Muscle layer of duodenum (tissue), 2 donors: ENCODE measurements at regions not wholly inside any gene's neighbourhood (a gene's known extent, or its start where the extent isn't known, plus 50 kb on each side); places are given as distances from the start of the nearest gene placed in this dataset.
A peak's percentile ranks its signal among the peaks of the same experiment; 100 is the strongest.
"Not testable (repeated sequence)": the region's sequence is repeated elsewhere in the genome, so short reads cannot be mapped to it uniquely, and the experiment has no call there.

Experiments used
- H3K27ac ChIP-seq: one replicate; pipeline ENCODE4 v1.7.0; 2013; ENCODE audit warnings: mild to moderate bottlenecking, low read length
- H3K27me3 ChIP-seq: one replicate; pipeline ENCODE4 v1.7.0; 2013; ENCODE audit warnings: low read depth, mild to moderate bottlenecking, control low read depth, low read length
- H3K36me3 ChIP-seq, 2 donors: one replicate each; pipeline ENCODE4 v1.7.0; 2013; ENCODE audit warnings: low read length in 2 of 2, control low read depth in 1 of 2, mild to moderate bottlenecking in 1 of 2; ENCODE audit not compliant: insufficient read depth in 2 of 2, control insufficient read depth in 1 of 2
- H3K4me1 ChIP-seq, 2 donors: one replicate each; pipeline ENCODE4 v1.7.0; 2013; ENCODE audit warnings: low read length in 2 of 2, mild to moderate bottlenecking in 2 of 2, control low read depth in 1 of 2, moderate library complexity in 1 of 2; ENCODE audit not compliant: insufficient read depth in 2 of 2, control insufficient read depth in 1 of 2
- H3K4me3 ChIP-seq, 2 donors: one replicate each; pipeline ENCODE4 v1.7.0; 2013; ENCODE audit warnings: low read length in 2 of 2, low read depth in 1 of 2, mild to moderate bottlenecking in 1 of 2
- H3K9me3 ChIP-seq, 2 donors: one replicate each; pipeline ENCODE4 v1.7.0; 2013; ENCODE audit warnings: low read length in 2 of 2, control low read depth in 1 of 2, mild to moderate bottlenecking in 1 of 2; ENCODE audit not compliant: control insufficient read depth in 1 of 2
- donor health status: healthy.

DNA sequence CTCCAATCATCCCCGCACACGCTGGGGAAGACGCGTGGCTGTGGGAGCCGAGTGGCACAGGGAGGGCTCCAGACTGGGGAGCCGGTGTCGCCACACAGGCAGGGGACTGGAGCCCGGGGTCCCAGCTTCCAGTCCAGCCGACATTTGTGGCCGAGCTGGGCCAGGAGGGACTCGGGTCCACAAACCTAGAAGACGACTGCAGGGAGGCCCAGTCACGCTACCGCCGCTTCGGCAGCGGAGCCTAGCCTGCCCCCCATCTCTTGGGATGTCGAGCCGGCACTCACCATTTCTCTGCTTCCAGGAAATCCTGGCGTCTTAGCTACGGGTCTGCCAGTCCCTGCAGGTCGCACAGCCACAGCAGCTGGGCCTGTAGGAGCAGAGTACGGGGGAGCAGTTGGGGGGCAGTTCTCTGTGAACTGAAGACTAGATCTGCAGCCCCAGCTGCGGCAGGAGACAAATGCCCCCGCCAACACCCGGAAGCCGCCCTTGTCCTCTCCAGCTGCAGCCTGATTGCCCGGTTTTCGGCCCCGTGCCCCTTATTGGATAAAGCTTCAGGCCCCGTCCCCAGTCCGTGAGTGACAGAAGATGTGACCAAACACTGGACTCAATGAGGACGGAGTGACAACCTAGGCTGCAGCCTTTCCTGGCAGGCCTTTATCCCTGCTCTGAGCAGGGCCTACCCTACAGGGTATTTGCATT, 270.7 kb downstream of the ZNF33B start:
- no peaks in the 10 kb centered on the region for H3K36me3 ChIP-seq
- no peak overlapping the region for H3K27ac ChIP-seq
- H3K9me3 ChIP-seq, result peaks cover 0 to 4% of the 10 kb centered on the region in 2 donors
- peak overlapping the region; percentile 63 to 89 for H3K4me3 ChIP-seq
- H3K27me3 ChIP-seq, result no peaks in the 10 kb centered on the region
- H3K4me1 ChIP-seq, result no peaks in the 10 kb centered on the region

DNA sequence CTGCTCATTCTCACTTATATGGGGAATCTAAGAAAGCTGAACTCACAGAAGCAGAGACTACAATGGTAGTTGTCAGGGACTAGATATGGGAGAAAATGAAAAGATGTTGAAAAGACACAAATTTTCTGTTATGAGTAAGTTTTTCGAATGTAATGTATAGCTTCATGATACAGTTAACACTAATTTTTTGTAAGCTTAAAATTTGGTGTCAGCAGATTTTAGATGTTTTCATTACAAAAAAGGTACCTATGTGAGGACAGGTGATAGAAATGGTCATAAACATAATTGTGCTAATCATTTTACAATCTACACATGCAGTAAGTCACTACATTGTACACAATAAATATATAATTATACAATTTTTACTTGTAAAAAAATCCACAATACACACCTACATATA, 286.6 kb downstream of the ZNF33B start:
- H3K9me3 ChIP-seq, result peaks cover 0 to 17% of the 10 kb centered on the region in 2 donors
- peaks cover 0 to 10% of the 10 kb centered on the region in 2 donors for H3K36me3 ChIP-seq
- H3K27ac ChIP-seq, result no peak overlapping the region
- no peak overlapping the region for H3K4me3 ChIP-seq
- no peaks in the 10 kb centered on the region for H3K27me3 ChIP-seq
- no peaks in the 10 kb centered on the region for H3K4me1 ChIP-seq

- H3K27ac ChIP-seq, H3K27me3 ChIP-seq, H3K4me1 ChIP-seq: not testable (repeated sequence)
- peaks cover 0 to 11% of the 10 kb centered on the region in 2 donors for H3K36me3 ChIP-seq
- peaks cover 19 to 61% of the 10 kb centered on the region in 2 donors for H3K9me3 ChIP-seq
- H3K4me3 ChIP-seq, result peak overlapping the region; percentile 11 to 51
Measured at GRCh38 chr10:42336593-42337337, 301.6 kb downstream of the ZNF33B start.

DNA sequence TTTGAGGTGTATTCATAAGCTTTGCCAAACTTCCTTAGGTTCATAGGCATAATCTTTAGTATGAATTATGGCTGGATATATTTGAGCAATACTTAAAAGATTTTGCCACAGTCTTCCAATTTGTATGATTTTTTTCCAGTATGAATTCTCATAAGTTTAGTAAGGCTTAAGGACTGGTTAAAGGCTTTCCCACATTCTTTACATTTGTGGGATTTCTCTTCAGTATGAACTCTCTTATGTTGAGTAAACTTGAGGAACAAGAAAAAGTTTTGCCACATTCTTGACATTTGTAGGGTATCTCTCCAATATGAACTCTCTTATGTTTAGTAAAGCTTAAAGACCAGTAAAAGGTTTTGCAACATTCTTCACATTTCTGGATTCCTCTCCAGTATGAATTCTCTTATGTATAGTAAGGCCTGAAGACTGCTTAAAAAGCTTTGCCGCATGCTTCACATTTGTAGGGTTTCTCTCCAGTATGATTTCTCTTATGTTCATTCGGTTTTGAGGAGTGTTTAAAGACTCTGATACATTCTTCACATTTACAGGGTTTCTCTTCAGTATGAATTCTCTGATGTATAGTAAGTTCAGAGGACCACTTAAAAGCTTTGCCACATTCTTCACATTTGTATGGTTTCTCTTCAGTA, 302.6 kb downstream of the ZNF33B start:
- Histone ChIP-seq H3K4me3 (peak overlapping the region in 1 of 2 donors; percentile 51), H3K9me3 (peaks cover 19 to 59% of the 10 kb centered on the region in 2 donors)
- H3K4me1 ChIP-seq, H3K27me3 ChIP-seq, H3K36me3 ChIP-seq, H3K27ac ChIP-seq: not testable (repeated sequence)

- H3K4me1 ChIP-seq, result no peaks in the 10 kb centered on the region
- H3K4me3 ChIP-seq, result peak overlapping the region in 1 of 2 donors; percentile 43
- H3K36me3 ChIP-seq, result no peaks in the 10 kb centered on the region
- H3K9me3 ChIP-seq, result peaks cover 47 to 97% of the 10 kb centered on the region in 2 donors
- H3K27me3 ChIP-seq, result no peaks in the 10 kb centered on the region
- no peak overlapping the region for H3K27ac ChIP-seq
Measured at GRCh38 chr10:42304341-42304740, 334.0 kb downstream of the ZNF33B start.

- H3K27me3 ChIP-seq, H3K36me3 ChIP-seq, H3K4me3 ChIP-seq, H3K9me3 ChIP-seq, H3K27ac ChIP-seq, H3K4me1 ChIP-seq: not testable (repeated sequence)
Measured at GRCh38 chr10:42281896-42282295, 356.5 kb downstream of the ZNF33B start.

DNA sequence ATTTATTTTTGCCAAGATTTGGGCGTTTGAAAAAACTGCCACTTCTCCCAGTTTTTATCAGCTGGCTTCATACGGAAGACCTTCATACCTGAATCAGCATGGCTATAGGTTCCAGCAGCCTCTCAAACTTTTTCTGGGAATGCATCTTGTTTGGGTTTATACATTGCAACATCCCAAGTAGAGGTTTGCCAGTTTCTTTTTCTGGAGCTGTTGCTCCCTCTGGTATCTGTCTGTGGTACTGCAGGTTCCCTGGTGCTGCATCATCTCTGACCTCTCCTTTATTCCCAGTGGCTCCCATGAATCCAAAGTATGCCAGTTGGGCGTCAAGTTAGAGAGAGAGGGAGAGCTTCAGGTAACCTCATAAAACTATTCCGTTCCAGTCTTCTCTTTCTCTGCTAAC, 368.6 kb downstream of the ZNF33B start:
- H3K4me1 ChIP-seq, H3K4me3 ChIP-seq, H3K36me3 ChIP-seq, H3K9me3 ChIP-seq, H3K27ac ChIP-seq, H3K27me3 ChIP-seq: not testable (repeated sequence)

GRCh38 chr10:42263259-42263658, 375.1 kb downstream of the ZNF33B start:
- not testable (repeated sequence) for H3K9me3 ChIP-seq, H3K27me3 ChIP-seq, H3K4me3 ChIP-seq, H3K27ac ChIP-seq, H3K4me1 ChIP-seq, H3K36me3 ChIP-seq

DNA sequence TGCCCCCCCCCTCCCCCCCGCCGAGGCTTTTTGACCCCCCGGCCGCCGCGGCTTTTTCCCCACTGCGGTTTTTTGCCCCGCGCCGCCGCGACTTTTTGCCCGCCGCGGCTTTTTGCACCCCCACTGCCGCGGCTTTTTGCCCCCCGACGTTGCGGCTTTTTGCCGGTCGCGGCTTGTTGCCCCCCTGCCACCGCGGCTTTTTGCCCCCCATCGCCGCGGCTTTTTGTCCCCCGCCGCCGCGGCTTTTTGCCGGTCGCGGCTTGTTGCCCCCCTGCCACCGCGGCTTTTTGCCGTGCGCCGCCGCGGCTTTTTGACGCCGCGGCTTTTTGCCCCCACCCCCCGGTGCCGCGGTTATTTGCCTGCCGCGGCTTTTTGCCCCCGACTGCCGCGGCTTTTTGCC, 395.4 kb downstream of the ZNF33B start:
- not testable (repeated sequence) for H3K27me3 ChIP-seq, H3K36me3 ChIP-seq, H3K4me1 ChIP-seq, H3K4me3 ChIP-seq, H3K9me3 ChIP-seq, H3K27ac ChIP-seq

DNA sequence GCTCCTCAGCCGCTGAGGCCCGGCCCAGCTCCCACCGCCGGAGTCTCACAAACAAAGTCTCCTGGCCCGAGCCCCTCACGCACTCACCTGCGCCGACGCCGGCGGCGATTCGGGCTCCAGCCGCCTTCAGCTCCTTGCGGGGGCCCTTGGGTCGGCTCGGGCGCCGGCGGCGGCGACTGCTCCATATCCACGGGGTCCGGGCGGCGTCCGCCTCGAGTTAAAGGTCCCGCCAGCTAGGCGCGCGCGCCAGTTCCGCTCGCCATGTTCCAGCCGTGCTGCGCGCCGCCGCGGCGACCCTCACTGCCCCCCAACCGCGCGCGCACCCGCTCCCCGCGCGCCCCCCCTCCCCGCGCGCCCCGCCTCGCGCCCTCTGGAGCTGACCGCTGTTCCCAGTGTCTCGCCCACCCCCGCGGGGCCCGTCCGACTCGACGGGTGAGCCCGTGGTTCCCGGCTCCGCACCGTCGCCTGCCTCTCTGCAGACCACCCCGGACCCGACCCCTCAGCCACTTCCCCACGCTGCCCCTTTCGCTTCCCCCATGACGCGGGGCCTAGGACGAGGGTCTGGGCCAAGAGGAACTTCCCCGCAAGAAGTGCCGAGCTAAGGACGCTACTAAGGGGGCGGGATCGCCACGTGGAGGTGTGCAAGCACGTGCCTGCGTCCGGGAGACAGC, 396.1 kb downstream of the ZNF33B start:
- H3K27ac ChIP-seq, result no peak overlapping the region
- H3K4me3 ChIP-seq, result no peak overlapping the region
- H3K36me3 ChIP-seq, result no peaks in the 10 kb centered on the region
- no peaks in the 10 kb centered on the region for H3K27me3 ChIP-seq
- peaks cover 0 to 3% of the 10 kb centered on the region in 2 donors for H3K4me1 ChIP-seq
- H3K9me3 ChIP-seq, result peaks cover 0 to 2% of the 10 kb centered on the region in 2 donors

DNA sequence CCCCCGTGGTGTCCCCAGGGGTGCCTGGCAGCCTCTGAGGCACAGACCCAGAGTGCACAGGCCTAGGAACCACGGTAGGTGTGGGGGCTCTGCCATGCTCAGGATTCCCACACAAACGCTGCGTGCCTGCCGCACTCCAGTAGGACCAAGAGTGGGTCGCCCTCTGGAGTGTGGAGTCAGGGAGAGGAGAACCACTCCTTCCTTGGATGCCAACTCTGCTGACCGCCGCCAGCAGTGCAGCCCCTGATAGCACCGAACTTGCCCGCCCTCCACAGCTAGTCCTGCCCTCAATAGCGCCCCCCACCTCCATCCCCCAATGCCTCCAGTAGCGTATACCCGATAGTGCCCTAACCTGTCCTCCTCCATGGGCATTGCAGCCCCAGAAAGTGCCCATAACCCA, 402.0 kb downstream of the ZNF33B start:
- H3K27ac ChIP-seq, H3K9me3 ChIP-seq, H3K36me3 ChIP-seq, H3K4me3 ChIP-seq, H3K4me1 ChIP-seq, H3K27me3 ChIP-seq: not testable (repeated sequence)
